Stimulated activated CD8-positive, alpha-beta memory T cell treated with anti-CD3 and anti-CD28 coated beads, Interleukin-7, amount 100 ng/mL, for 48 hours (primary cell): ENCODE measurements at regions not wholly inside any gene's neighbourhood (a gene's known extent, or its start where the extent isn't known, plus 50 kb on each side); places are given as distances from the start of the nearest gene placed in this dataset.

Experiments used
- DNase-seq, 2 donors: peaks; one replicate each; pipeline ENCODE4 v3.0.0-alpha.2; 2020; ENCODE audit warnings: low read depth in 1 of 2; ENCODE audit errors: extremely low read depth in 1 of 2

GRCh38 chr13:78239714-78240113 is 321.1 kb upstream of the EDNRB start:
- DNase-seq: no peak

- no peak for DNase-seq
These were observed 320.3 kb upstream of the EDNRB start for GRCh38 chr13:78238911-78239310.

GRCh38 chr13:78228940-78229339 is 310.3 kb upstream of the EDNRB start:
- DNase-seq: no peak

GRCh38 chr13:78228211-78228610 is 309.6 kb upstream of the EDNRB start:
- DNase-seq: no peak

GRCh38 chr13:78227709-78228108 is 309.1 kb upstream of the EDNRB start:
- DNase-seq: no peak

- no peak for DNase-seq
These were observed 297.0 kb upstream of the EDNRB start for GRCh38 chr13:78215458-78216108.

- no peak for DNase-seq
These were observed 282.8 kb upstream of the EDNRB start for GRCh38 chr13:78201411-78201810.

- DNase-seq: no peak
These were observed 280.2 kb upstream of the EDNRB start for GRCh38 chr13:78198821-78199220.

- DNase-seq: no peak
These were observed 279.8 kb upstream of the EDNRB start for GRCh38 chr13:78198419-78198818.

GRCh38 chr13:78197231-78197630 is 278.6 kb upstream of the EDNRB start:
- DNase-seq: no peak

- DNase-seq: no peak
These were observed 276.4 kb upstream of the EDNRB start for GRCh38 chr13:78194904-78195639.

GRCh38 chr13:78193846-78194245 is 275.2 kb upstream of the EDNRB start:
- no peak for DNase-seq

GRCh38 chr13:78192716-78193115 is 274.1 kb upstream of the EDNRB start:
- no peak for DNase-seq

- no peak for DNase-seq
These were observed 271.7 kb upstream of the EDNRB start for GRCh38 chr13:78190296-78190695.

GRCh38 chr13:78187781-78188180 is 269.1 kb upstream of the EDNRB start:
- no peak for DNase-seq

- no peak for DNase-seq
These were observed 267.1 kb upstream of the EDNRB start for GRCh38 chr13:78185700-78186099.

- no peak for DNase-seq
These were observed 265.1 kb upstream of the EDNRB start for GRCh38 chr13:78183732-78184131.

GRCh38 chr13:78182813-78183212 is 264.2 kb upstream of the EDNRB start:
- no peak for DNase-seq

- DNase-seq: no peak
These were observed 258.7 kb upstream of the EDNRB start for GRCh38 chr13:78177306-78177705.

GRCh38 chr13:78176880-78177279 is 258.2 kb upstream of the EDNRB start:
- no peak for DNase-seq

- DNase-seq: no peak
These were observed 250.8 kb upstream of the EDNRB start for GRCh38 chr13:78169386-78169785.

- DNase-seq: no peak
These were observed 250.3 kb upstream of the EDNRB start for GRCh38 chr13:78168981-78169380.

GRCh38 chr13:78161266-78161665 is 242.6 kb upstream of the EDNRB start:
- no peak for DNase-seq
